ENCODE measurements at regions not wholly inside any gene's neighbourhood (a gene's known extent, or its start where the extent isn't known, plus 50 kb on each side); places are given as distances from the start of the nearest gene placed in this dataset.

GRCh38 chr12:46680506-46680905, 145.3 kb downstream of the SLC38A4 start:
- no peaks in the 10 kb centered on the region for H3K27me3 ChIP-seq
- TF ChIP-seq POLR2AphosphoS5 (IDR thresholded peaks at IDR 0.05): no peak
- no peak for TF ChIP-seq POLR2A (IDR thresholded peaks at IDR 0.05)
- no peak for TF ChIP-seq EP300 (IDR thresholded peaks at IDR 0.05)
- no peak for TF ChIP-seq CTCF (IDR thresholded peaks at IDR 0.05)
- H3K36me3 ChIP-seq: no peaks in the 10 kb centered on the region
- no peaks in the 10 kb centered on the region for H3K9me3 ChIP-seq
- DNase-seq (ENCODE audit: low spot score in 2 of 2): no peak
- H3K4me3 ChIP-seq: no peak overlapping the region
- WGBS: 16% methylated on average over 1 of the region's 1 CpG
- no peak overlapping the region for H3K27ac ChIP-seq
- H3K4me1 ChIP-seq: peaks cover 22% of the 10 kb centered on the region

GRCh38 chr12:46679754-46680153, 146.0 kb downstream of the SLC38A4 start:
- Histone ChIP-seq H3K36me3 (no peaks in the 10 kb centered on the region), H3K27ac (no peak overlapping the region), H3K4me1 (peaks cover 29% of the 10 kb centered on the region), H3K4me3 (no peak overlapping the region), H3K27me3 (no peaks in the 10 kb centered on the region), H3K9me3 (no peaks in the 10 kb centered on the region)
- TF ChIP-seq EP300 (IDR thresholded peaks at IDR 0.05) (no peak), CTCF (IDR thresholded peaks at IDR 0.05) (no peak), POLR2AphosphoS5 (IDR thresholded peaks at IDR 0.05) (no peak)
- no peak for DNase-seq (ENCODE audit: low spot score in 2 of 2)
- 53% methylated on average over 3 of the region's 3 CpGs for WGBS

- WGBS: 52% methylated on average over 3 of the region's 3 CpGs
- Histone ChIP-seq H3K36me3 (no peaks in the 10 kb centered on the region), H3K9me3 (no peaks in the 10 kb centered on the region), H3K4me3 (no peak overlapping the region), H3K27ac (no peak overlapping the region), H3K4me1 (peaks cover 39% of the 10 kb centered on the region), H3K27me3 (no peaks in the 10 kb centered on the region)
- DNase-seq (ENCODE audit: low spot score in 2 of 2): no peak
- TF ChIP-seq EP300 (IDR thresholded peaks at IDR 0.05) (no peak), CTCF (IDR thresholded peaks at IDR 0.05) (no peak), POLR2A (IDR thresholded peaks at IDR 0.05) (no peak), POLR2AphosphoS5 (IDR thresholded peaks at IDR 0.05) (no peak)
Observed at GRCh38 chr12:46678426-46678825, 147.4 kb downstream of the SLC38A4 start.

GRCh38 chr12:46677749-46678148, 148.0 kb downstream of the SLC38A4 start:
- DNase-seq (ENCODE audit: low spot score in 2 of 2): no peak
- peaks cover 39% of the 10 kb centered on the region for H3K4me1 ChIP-seq
- 74% methylated on average over 2 of the region's 2 CpGs for WGBS

GRCh38 chr12:46676797-46677520, 148.8 kb downstream of the SLC38A4 start:
- WGBS: 53% methylated on average over 7 of the region's 7 CpGs
- H3K36me3 ChIP-seq: no peaks in the 10 kb centered on the region

More at GRCh38 chr12:46677749-46678148, 148.0 kb downstream of the SLC38A4 start:
- Histone ChIP-seq H3K27ac (peak overlapping the region; percentile 59), H3K36me3 (no peaks in the 10 kb centered on the region), H3K27me3 (no peaks in the 10 kb centered on the region), H3K9me3 (no peaks in the 10 kb centered on the region), H3K4me3 (no peak overlapping the region)
- TF ChIP-seq POLR2A (IDR thresholded peaks at IDR 0.05) (no peak), CTCF (IDR thresholded peaks at IDR 0.05) (peak in 1 of 2 donors; percentile 8)

More at GRCh38 chr12:46676797-46677520, 148.8 kb downstream of the SLC38A4 start:
- Histone ChIP-seq H3K4me3 (no peak overlapping the region), H3K9me3 (no peaks in the 10 kb centered on the region), H3K27ac (peak overlapping the region; percentile 59), H3K4me1 (peaks cover 39% of the 10 kb centered on the region), H3K27me3 (no peaks in the 10 kb centered on the region)
- DNase-seq (ENCODE audit: low spot score in 2 of 2): no peak
- TF ChIP-seq POLR2A (IDR thresholded peaks at IDR 0.05) (no peak), EP300 (IDR thresholded peaks at IDR 0.05) (no peak), POLR2AphosphoS5 (IDR thresholded peaks at IDR 0.05) (no peak), CTCF (IDR thresholded peaks at IDR 0.05) (no peak)
